Activated naive CD8-positive, alpha-beta T cell (primary cell): ENCODE measurements at regions not wholly inside any gene's neighbourhood (a gene's known extent, or its start where the extent isn't known, plus 50 kb on each side); places are given as distances from the start of the nearest gene placed in this dataset.
"Not testable (repeated sequence)": the region's sequence is repeated elsewhere in the genome, so short reads cannot be mapped to it uniquely, and the experiment has no call there.

Experiments used
- H3K27ac Mint-ChIP-seq: one replicate; pipeline ENCODE4 v1.8.0; 2021; ENCODE audit warnings: mixed read lengths
- H3K27me3 Mint-ChIP-seq: one replicate; pipeline ENCODE4 v1.8.0; 2021; ENCODE audit warnings: mixed read lengths
- H3K36me3 Mint-ChIP-seq: one replicate; pipeline ENCODE4 v1.8.0; 2021; ENCODE audit warnings: mixed read lengths
- H3K4me1 Mint-ChIP-seq: one replicate; pipeline ENCODE4 v1.8.0; 2021; ENCODE audit warnings: low read depth, mixed read lengths
- H3K4me3 Mint-ChIP-seq: one replicate; pipeline ENCODE4 v1.8.0; 2021; ENCODE audit warnings: mild to moderate bottlenecking, mixed read lengths
- H3K9me3 Mint-ChIP-seq: one replicate; pipeline ENCODE4 v1.8.0; 2021; ENCODE audit warnings: low read depth, mixed read lengths

DNA sequence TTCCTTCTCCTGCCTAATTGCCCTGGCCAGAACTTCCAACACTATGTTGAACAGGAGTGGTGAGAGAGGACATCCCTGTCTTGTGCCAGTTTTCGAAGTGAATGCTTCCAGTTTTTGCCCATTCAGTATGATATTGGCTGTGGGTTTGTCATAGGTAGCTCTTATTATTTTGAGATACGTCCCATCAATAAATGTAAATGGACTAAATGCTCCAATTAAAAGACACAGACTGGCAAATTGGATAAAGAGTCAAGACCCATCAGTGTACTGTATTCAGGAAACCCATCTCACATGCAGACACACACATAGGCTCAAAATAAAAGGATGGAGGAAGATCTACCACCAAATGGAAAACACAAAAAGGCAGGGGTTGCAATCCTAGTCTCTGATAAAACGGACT is 123.6 kb upstream of the BCHE start:
- not testable (repeated sequence) for H3K4me1 Mint-ChIP-seq, H3K9me3 Mint-ChIP-seq, H3K4me3 Mint-ChIP-seq, H3K27ac Mint-ChIP-seq, H3K36me3 Mint-ChIP-seq, H3K27me3 Mint-ChIP-seq

DNA sequence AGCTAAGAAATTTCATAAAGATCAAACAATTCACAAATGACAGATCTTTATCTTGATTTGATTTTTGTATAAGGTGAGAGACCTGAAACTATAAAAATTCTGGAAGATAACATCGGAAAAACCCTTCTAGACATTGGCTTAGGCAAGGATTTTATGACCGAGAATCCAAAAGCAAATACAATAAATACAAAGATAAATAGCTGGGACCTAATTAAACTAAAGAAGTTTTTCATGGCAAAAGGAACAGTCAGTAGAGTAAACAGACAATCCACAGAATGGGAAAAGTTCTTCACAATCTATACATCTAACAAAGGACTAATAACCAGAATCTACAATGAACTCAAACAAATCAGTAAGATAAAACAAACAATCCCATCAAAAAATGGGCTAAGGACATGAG is 116.9 kb upstream of the BCHE start:
- H3K4me3 Mint-ChIP-seq: no peak overlapping the region
- H3K9me3 Mint-ChIP-seq: peaks cover 4% of the 10 kb centered on the region
- no peak overlapping the region for H3K27ac Mint-ChIP-seq
- no peaks in the 10 kb centered on the region for H3K4me1 Mint-ChIP-seq
- H3K36me3 Mint-ChIP-seq: no peaks in the 10 kb centered on the region
- H3K27me3 Mint-ChIP-seq: no peaks in the 10 kb centered on the region

DNA sequence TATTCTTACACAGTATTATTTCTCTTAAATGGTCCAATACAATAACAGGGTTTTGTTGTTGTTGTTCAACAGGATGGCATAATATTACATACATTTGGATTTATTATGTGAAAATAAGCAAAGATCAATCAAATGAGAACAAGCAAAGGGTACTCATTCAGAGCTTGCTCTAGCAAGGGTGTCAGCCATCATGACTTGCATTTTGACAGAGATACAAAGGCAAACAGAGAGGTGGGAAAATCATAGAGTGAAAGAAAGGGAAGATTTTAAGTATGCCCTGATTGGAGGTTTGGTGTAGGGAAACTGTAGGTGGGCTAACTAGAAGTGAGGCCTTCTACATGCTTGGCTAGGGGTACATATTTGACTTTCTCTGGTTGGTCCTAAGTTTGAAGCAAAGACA is 109.1 kb upstream of the BCHE start:
- no peaks in the 10 kb centered on the region for H3K4me1 Mint-ChIP-seq
- H3K27ac Mint-ChIP-seq: no peak overlapping the region
- H3K36me3 Mint-ChIP-seq: no peaks in the 10 kb centered on the region
- H3K4me3 Mint-ChIP-seq: no peak overlapping the region
- no peaks in the 10 kb centered on the region for H3K9me3 Mint-ChIP-seq
- no peaks in the 10 kb centered on the region for H3K27me3 Mint-ChIP-seq

DNA sequence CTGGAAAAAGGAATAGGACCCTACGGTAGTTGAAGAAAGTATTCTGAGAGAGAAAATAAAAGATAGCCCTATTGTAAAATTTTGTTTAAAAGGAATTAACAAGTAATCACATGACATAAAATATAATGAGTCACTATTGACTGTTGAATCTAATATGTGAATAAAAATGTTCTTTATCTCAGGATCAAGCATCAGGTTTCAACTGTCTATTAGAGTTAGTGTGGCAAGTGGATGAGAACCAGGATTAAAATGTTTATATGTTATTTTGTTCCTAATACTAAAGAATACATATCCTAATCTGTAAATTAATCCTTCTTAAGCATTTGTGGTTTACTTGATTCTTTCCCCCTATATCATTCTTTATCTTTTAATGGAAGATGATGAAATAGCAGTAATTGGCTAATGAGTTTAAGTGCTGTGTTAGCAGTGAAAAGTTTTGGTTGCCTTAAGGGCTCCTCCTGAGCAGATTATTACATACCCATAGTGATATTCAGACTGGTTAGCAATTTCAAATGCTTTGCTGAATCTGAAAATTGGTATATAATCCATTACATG is 101.8 kb upstream of the BCHE start:
- no peaks in the 10 kb centered on the region for H3K4me1 Mint-ChIP-seq
- no peaks in the 10 kb centered on the region for H3K27me3 Mint-ChIP-seq
- H3K27ac Mint-ChIP-seq: no peak overlapping the region
- no peaks in the 10 kb centered on the region for H3K9me3 Mint-ChIP-seq
- no peaks in the 10 kb centered on the region for H3K36me3 Mint-ChIP-seq
- H3K4me3 Mint-ChIP-seq: no peak overlapping the region

DNA sequence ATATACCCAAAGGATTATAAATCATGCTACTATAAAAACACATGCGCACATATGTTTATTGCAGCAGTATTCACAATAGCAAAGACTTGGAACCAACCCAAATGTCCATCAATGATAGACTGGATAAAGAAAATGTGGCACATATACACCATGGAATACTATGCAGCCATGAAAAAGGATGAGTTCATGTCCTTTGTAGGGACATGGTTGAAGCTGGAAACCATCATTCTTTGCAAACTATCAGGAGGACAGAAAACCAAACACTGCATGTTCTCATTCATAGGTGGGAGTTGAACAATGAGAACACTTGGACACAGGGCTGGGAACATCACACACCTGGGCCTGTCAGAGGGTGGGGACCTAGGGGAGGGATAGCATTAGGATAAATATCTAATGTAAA is 98.9 kb upstream of the BCHE start:
- H3K4me1 Mint-ChIP-seq, H3K27me3 Mint-ChIP-seq, H3K36me3 Mint-ChIP-seq, H3K27ac Mint-ChIP-seq, H3K4me3 Mint-ChIP-seq, H3K9me3 Mint-ChIP-seq: not testable (repeated sequence)

DNA sequence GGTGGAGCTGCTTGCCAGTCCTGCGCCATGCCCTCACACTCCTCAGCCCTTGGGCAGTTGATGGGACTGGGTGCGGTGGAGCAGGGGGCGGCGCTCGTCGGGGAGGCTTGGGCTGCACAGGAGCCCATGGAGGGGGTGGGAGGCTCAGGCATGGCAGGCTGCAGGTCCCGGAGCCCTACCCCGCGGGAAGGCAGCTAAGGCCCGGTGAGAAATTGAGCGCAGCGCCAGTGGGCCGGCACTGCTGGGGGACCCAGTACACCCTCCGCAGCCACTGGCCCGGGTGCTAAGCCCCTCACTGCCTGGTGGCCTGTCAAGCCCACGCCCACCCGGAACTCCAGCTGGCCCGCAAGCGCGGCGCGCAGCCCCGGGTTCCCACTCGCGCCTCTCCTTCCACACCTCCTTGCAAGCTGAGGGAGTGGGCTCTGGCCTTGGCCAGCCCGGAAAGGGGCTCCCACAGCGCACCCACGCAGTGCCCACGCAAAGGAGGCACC is 87.1 kb upstream of the BCHE start:
- not testable (repeated sequence) for H3K4me3 Mint-ChIP-seq, H3K27me3 Mint-ChIP-seq, H3K36me3 Mint-ChIP-seq, H3K4me1 Mint-ChIP-seq, H3K27ac Mint-ChIP-seq, H3K9me3 Mint-ChIP-seq

DNA sequence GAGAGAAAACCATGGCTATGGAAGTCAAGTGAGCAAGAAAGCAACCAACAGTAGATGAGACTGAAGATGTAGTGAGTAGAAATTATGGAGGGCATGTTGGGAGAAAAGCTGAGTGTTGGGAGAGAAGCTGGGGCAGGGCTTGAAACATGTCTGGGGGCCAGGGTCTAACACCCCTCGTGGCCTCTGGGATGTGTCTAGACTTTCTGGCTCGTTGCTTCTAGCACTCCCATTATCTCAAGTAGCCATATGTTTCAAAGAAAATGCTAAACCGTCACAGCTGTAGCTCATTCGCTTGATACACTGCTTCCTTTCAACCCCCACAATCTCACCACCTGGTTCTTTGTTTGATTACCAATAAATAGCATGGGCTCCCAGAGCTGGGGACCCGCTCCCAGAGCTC is 83.8 kb upstream of the BCHE start:
- Mint-ChIP-seq H3K9me3 (peaks cover 6% of the 10 kb centered on the region), H3K27ac (no peak overlapping the region), H3K4me1 (no peaks in the 10 kb centered on the region), H3K36me3 (no peaks in the 10 kb centered on the region), H3K4me3 (no peak overlapping the region), H3K27me3 (no peaks in the 10 kb centered on the region)

DNA sequence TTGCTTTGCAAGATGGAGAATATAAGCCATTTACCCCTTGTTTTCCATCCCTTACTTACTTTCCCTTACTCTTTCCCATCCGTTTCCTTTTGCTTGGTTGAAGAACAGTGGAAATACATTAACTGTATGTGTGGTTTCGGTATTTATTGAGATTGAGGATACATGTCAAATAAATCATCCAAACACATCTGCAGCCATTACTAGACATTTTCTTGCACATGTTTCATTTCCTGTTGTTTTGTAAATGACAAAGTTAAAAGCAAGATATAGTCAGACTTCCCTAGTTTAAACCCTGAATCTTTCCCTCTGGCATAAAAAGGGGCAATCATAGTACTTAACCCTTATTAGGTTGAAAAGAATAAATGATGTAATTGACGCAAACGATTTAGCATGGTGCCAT is 82.1 kb upstream of the BCHE start:
- H3K9me3 Mint-ChIP-seq: peaks cover 6% of the 10 kb centered on the region
- no peaks in the 10 kb centered on the region for H3K36me3 Mint-ChIP-seq
- H3K4me3 Mint-ChIP-seq: no peak overlapping the region
- no peak overlapping the region for H3K27ac Mint-ChIP-seq
- H3K4me1 Mint-ChIP-seq: no peaks in the 10 kb centered on the region
- H3K27me3 Mint-ChIP-seq: no peaks in the 10 kb centered on the region

DNA sequence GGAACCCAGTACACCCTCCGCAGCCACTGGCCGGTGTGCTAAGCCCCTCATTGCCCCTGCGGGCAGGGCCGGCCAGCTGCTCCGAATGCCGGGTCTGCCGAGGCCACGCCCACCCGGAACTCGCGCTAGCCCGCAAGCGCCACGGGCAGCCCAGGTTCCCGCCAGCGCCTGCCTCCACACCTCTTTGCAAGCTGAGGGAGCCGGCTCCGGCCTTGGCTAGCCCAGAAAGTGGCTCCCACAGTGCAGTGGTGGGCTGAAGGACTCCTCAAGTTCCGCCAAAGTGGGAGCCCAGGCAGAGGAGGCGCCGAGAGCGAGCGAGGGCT is 81.4 kb upstream of the BCHE start:
- Mint-ChIP-seq H3K4me1 (no peaks in the 10 kb centered on the region), H3K9me3 (peaks cover 6% of the 10 kb centered on the region), H3K27me3 (no peaks in the 10 kb centered on the region), H3K36me3 (no peaks in the 10 kb centered on the region), H3K4me3 (no peak overlapping the region), H3K27ac (no peak overlapping the region)

DNA sequence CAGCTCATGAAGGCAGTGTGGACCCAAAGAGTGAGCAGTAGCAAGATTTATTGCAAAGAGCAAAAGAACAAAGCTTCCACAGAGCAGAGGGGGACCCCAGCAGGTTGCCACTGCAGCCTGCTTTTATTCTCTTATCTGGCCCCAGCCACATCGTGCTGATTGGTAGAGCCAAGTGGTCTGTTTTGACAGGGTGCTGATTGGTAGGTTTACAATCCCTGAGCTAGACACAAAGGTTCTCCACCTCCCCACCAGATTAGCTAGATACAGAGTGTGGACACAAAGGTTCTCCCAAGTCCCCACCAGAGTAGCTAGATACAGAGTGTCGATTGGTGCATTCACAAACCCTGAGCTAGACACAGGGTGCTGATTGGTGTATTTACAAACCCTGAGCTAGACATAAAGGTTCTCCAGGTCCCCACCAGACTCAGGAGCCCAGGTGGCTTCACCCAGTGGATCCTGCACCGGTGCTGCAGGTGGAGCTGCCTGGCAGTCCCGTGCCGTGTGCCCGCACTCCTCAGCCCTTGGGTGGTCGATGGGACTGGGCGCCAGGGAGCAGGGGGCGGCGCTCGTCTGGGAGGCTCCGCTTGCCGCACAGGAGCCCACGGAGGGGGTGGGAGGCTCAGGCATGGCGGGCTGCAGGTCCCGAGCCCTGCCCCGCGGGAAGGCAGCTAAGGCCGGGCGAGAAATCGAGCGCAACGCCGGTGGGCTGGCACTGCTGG is 80.9 kb upstream of the BCHE start:
- H3K36me3 Mint-ChIP-seq, H3K4me1 Mint-ChIP-seq, H3K4me3 Mint-ChIP-seq, H3K9me3 Mint-ChIP-seq, H3K27me3 Mint-ChIP-seq, H3K27ac Mint-ChIP-seq: not testable (repeated sequence)

DNA sequence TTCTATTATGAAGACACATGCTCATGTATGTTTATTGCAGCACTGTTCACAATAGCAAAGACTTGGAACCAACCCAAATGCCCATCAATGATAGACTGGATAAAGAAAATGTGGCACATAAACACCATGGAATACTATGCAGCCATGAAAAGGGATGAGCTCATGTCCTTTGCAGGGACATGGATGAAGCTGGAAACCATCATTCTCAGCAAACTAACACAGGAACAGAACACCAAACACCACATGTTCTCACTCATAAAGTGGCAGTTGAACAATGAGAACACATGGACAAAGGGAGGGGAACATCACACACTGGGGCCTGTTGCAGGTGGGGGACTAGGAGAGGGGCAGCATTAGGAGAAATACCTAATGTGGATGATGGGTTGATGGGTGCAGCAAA is 77.9 kb upstream of the BCHE start:
- H3K9me3 Mint-ChIP-seq, H3K36me3 Mint-ChIP-seq, H3K27ac Mint-ChIP-seq, H3K27me3 Mint-ChIP-seq, H3K4me3 Mint-ChIP-seq, H3K4me1 Mint-ChIP-seq: not testable (repeated sequence)

DNA sequence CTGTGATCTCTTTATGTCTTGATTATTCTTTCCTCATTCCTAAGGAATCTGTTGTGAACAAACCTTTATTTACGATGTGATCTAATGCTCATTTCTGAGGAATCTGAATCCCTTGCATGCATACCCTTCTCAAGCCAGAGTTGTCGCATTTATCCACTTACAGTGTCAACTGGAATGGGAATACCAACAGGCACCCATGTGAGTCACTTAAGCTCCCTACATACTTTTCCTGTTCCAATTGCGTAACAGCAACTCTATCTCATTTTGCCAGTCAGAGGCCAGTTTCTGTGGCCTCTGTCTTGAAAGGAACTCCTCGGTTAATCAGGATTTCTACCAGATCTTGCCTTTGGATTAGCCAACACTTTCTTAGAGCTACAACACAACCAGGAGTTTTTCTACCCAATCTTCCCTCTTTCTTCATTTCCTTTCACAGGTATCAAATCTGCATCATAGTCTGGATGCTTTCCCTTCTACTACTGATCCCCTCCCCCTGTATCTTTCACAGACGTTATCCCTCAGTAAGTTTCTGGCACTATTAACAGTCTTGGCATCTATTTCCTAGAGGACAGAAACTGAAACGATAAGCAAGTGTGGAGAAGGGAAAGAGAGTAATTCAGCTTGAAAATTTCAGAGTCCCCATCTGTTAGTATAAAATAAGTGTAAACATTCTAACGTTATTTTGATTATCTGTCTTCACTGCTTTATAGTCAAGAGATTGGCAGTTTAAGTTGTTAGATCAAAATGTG is 66.8 kb upstream of the BCHE start:
- Mint-ChIP-seq H3K9me3 (peaks cover 11% of the 10 kb centered on the region), H3K4me1 (no peaks in the 10 kb centered on the region), H3K27ac (no peak overlapping the region), H3K4me3 (no peak overlapping the region), H3K27me3 (no peaks in the 10 kb centered on the region), H3K36me3 (no peaks in the 10 kb centered on the region)

DNA sequence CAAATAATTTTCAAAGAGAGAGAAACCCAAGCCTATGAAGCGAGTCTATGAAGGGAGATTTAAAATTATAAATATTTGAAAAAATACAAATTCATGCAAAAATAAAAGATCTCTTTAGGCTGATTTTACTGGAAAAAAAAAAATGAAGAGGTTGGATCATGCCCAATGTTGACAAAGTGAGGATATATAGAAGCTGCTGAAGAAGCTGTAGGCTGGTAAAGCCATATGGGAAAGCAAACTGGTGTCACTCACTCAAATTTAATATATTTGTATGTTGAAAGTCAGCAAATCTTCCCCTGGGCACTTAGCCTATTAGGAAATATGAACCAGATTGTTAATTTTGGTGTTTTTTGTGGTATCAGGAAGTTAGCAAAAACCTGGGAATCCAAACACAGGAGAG is 61.8 kb upstream of the BCHE start:
- Mint-ChIP-seq H3K27me3 (no peaks in the 10 kb centered on the region), H3K27ac (no peak overlapping the region), H3K4me3 (no peak overlapping the region), H3K9me3 (peaks cover 8% of the 10 kb centered on the region), H3K36me3 (no peaks in the 10 kb centered on the region), H3K4me1 (no peaks in the 10 kb centered on the region)

DNA sequence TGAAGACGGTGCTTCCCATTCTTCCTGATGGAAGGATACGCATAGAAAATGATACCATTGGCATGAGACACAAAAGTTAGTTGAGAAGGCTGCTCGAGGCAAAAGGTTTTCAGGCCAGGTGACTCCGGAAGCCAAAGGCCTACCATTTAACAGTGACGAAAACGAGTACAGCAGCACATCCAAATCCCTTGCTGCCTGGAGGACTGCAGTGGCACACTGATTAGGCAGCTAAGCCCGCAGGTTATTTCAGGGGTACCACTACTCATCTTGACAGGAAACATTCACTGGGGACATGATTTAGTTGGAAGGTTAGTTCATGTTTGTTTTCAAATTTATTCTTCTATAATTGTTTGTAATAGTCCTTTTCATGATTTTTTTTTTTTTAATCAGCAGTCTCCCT is 59.9 kb upstream of the BCHE start:
- Mint-ChIP-seq H3K27me3 (no peaks in the 10 kb centered on the region), H3K9me3 (peaks cover 6% of the 10 kb centered on the region), H3K4me3 (no peak overlapping the region), H3K4me1 (no peaks in the 10 kb centered on the region), H3K36me3 (no peaks in the 10 kb centered on the region), H3K27ac (no peak overlapping the region)

DNA sequence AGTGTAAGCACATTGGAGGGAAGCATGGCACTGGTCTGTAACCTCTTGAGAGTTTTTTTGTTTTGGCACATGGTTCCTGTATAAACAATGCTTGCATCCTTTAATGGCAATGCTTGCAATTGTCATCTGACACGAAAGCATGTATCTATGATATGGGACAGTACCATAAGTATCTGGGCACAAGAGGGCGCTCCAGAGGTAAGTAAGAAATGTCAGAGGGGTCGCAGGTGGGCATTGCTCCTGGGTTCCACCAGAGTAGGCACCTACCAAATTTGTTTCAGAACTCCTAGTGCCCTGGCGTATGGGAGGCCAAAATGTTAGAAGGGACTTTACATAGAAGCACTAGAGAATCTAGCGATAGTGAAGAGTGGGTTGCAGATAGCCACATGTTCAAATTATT is 58.7 kb upstream of the BCHE start:
- no peak overlapping the region for H3K27ac Mint-ChIP-seq
- no peak overlapping the region for H3K4me3 Mint-ChIP-seq
- H3K9me3 Mint-ChIP-seq: peaks cover 6% of the 10 kb centered on the region
- no peaks in the 10 kb centered on the region for H3K4me1 Mint-ChIP-seq
- no peaks in the 10 kb centered on the region for H3K36me3 Mint-ChIP-seq
- H3K27me3 Mint-ChIP-seq: no peaks in the 10 kb centered on the region

DNA sequence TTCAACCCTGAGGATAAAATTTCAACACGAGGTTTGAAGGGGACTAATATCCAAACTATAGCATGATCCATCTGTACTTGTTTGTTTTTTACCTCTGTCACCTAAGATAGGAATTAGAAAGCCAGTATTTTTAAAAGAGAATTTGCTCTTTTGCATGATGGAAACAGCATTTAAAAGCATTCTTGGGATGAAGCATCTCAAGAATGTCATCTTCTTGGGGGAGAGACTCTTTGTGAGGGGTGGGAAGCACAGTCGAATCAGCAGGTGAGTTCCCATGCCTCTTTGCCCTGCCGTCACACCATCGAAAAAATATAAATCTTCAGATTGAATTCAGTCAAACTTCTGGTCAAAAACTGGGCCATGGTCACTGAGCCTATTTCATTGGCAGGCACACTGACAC is 55.3 kb upstream of the BCHE start:
- H3K27me3 Mint-ChIP-seq: no peaks in the 10 kb centered on the region
- H3K27ac Mint-ChIP-seq: no peak overlapping the region
- peaks cover 7% of the 10 kb centered on the region for H3K9me3 Mint-ChIP-seq
- H3K36me3 Mint-ChIP-seq: no peaks in the 10 kb centered on the region
- H3K4me1 Mint-ChIP-seq: no peaks in the 10 kb centered on the region
- no peak overlapping the region for H3K4me3 Mint-ChIP-seq
